HG02623 (cell line): ENCODE measurements at regions not wholly inside any gene's neighbourhood (a gene's known extent, or its start where the extent isn't known, plus 50 kb on each side); places are given as distances from the start of the nearest gene placed in this dataset.
"Not testable (repeated sequence)": the region's sequence is repeated elsewhere in the genome, so short reads cannot be mapped to it uniquely, and the experiment has no call there.

Experiments used
- ATAC-seq: cut with Tn5 transposase; IDR thresholded peaks from one replicate; pipeline ENCODE4 v1.9.1; 2021; ENCODE audit warnings: moderate library complexity; ENCODE audit not compliant: unreplicated experiment

DNA sequence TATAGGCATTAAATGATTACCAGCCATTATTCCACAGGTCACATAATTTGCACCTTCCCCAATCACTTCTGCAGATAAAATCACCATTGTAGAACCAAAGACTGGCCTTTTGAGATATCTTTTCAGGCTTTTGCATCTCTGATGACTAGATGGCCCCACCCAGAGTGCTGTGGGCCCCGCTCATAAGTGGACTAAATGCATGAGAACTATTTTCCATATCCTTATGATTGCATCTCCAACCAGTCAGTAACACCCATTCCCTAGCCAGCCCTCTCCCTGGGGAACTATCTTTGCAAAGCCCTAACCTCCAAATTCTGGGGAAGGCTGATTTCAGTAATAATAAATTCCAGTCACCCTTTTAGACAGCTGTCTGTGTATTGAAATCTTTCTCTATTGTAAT, 53.5 kb upstream of the CDH9 start:
- no peak for ATAC-seq

DNA sequence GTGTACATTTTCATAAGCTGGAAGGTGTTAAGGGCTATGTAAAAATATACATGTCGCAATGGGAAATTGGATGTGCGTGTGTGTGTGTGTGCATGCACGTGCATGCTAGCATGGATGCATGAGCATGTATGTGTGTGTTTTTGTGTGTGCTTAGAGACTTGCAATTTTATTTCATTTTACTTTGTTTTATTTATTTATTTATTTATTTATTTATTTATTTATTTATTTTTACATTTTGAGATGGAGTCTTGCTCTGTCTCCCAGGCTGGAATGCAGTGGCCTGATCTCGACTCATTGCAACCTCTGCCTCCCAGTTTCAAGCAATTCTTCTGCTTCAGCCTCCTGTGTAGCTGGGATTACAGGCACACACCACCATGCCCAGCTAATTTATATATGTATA, 50.4 kb upstream of the CDH9 start:
- not testable (repeated sequence) for ATAC-seq
